Motor neuron (in vitro differentiated cells): ENCODE measurements at regions not wholly inside any gene's neighbourhood (a gene's known extent, or its start where the extent isn't known, plus 50 kb on each side); places are given as distances from the start of the nearest gene placed in this dataset.

Experiments
- ATAC-seq, 8 experiments: fragments of 200-7000 bp; cut with Tn5 transposase; replicated peaks in 6 of 8; 2 replicates each; pipeline ENCODE4 v1.8.0; 2021; ENCODE audit warnings: mild to moderate bottlenecking in 8 of 8, moderate library complexity in 8 of 8
- H3K27ac ChIP-seq, 2 donors: fragments of 250-450 bp; sonication (Bioruptor Pico); 2 replicates each; pipeline ENCODE4 v1.9.0; 2021; ENCODE audit warnings: antibody characterized with exemption in 2 of 2, mild to moderate bottlenecking in 2 of 2, moderate library complexity in 1 of 2
- H3K4me1 ChIP-seq, 2 donors: fragments of 250-450 bp; sonication (Bioruptor Pico); replicated peaks in 1 of 2; 2 replicates each; pipeline ENCODE4 v1.6.1; 2021; ENCODE audit warnings: antibody characterized with exemption in 2 of 2, mild to moderate bottlenecking in 2 of 2, moderate library complexity in 1 of 2
- H3K4me3 ChIP-seq, 5 donors: fragments of 250-450 bp; sonication (Bioruptor Pico); 2 replicates each; pipeline ENCODE4 v1.9.0; 2021; ENCODE audit warnings: antibody characterized with exemption in 5 of 5, mild to moderate bottlenecking in 5 of 5, moderate library complexity in 4 of 5
- WGBS, 10 experiments: fragments of 450-650 bp; shearing (Covaris generic); methylation state at CpG; one replicate each; pipeline ENCODE4 v1.0.0; 2022; 5-methylcytosine and 5-hydroxymethylcytosine counted together
- in situ Hi-C, 9 experiments: fragments of 400-800 bp; cut with MboI; loops; one replicate each; pipeline ENCODE4 v1.15.0; 2021; ENCODE audit warnings: low sequenced_read_pairs in 9 of 9, low pct_unique_long_range_greater_than_20kb in 2 of 9; ENCODE audit not compliant: unreplicated experiment in 9 of 9

DNA sequence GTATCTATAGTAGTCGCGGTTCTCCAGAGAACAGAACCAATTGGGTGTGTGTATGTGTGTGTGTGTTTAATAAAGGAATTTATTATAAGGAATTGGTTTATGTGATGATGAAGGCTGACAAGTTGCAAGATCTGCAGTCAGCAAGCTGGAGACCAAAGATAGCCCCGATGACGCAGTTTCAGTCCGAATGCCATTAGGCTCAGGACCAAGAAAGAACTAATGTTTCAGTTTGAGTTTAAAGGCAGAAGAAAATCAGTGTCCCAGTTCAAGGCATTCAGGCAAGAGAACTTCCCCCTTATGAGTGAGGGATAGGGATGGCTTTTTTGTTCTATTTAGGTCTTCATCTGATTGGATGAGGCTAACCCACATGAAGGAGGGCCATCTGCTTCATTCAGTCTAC is 221.6 kb downstream of the HNMT start:
- WGBS, 10 experiments, result 80 to 100% (median 94%) methylated on average over 1 to 5 of the region's 5 CpGs; no CpG with 5 or more reads in 1 of the 10 experiments
- peaks cover 12 to 13% of the 10 kb centered on the region in 2 donors for H3K4me1 ChIP-seq
- in situ Hi-C loops, result loop anchor here in 1 of 9 experiments (25.0 kb wide), 1 partner anchor 176 kb away; no protein-coding TSS in a partner anchor
- ATAC-seq, result no peak
- H3K27ac ChIP-seq, result no peak overlapping the region
- H3K4me3 ChIP-seq, result no peak overlapping the region

DNA sequence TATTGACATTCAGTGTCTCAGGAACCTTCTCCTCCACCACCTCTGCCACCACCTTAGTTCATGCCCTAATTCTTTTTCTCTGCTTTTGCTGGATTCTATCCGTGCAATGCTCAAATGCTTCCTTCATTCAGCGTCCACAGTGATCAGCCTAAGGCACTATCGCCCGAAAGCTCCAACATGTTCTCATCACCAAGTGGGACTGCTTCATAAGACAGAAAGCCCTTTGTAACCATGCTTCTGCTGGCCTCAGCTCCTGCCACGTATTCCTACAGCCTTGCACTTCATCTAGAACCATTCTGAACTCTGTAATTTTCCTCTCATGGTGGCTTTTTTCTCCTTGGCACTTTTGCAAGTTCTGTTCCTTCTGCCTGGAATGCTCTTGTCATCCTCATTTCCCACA is 222.9 kb downstream of the HNMT start:
- Histone ChIP-seq H3K27ac (no peak overlapping the region), H3K4me3 (no peak overlapping the region), H3K4me1 (peaks cover 10% of the 10 kb centered on the region in 2 donors)
- ATAC-seq, result no peak
- WGBS, 10 experiments, result 73 to 100% (median 99%) methylated on average over 1 to 5 of the region's 5 CpGs; no CpG with 5 or more reads in 2 of the 10 experiments
- in situ Hi-C loops, result loop anchor here in 1 of 9 experiments (25.0 kb wide), 1 partner anchor 175 kb away; no protein-coding TSS in a partner anchor

- Histone ChIP-seq H3K4me1 (no peaks in the 10 kb centered on the region), H3K4me3 (no peak overlapping the region), H3K27ac (no peak overlapping the region)
- in situ Hi-C loops, result loop anchor here in 1 of 9 experiments (25.0 kb wide), 1 partner anchor 171 kb away; no protein-coding TSS in a partner anchor
- 44 to 100% (median 86%) methylated on average over 1 to 2 of the region's 2 CpGs for WGBS, 10 experiments
- peak in 3 of 8 experiments; percentile 45 to 90 (median 89) for ATAC-seq
Measured at GRCh38 chr2:138190999-138191398, 226.7 kb downstream of the HNMT start.

- ATAC-seq, result no peak
- no peak overlapping the region for H3K4me3 ChIP-seq
- H3K27ac ChIP-seq, result no peak overlapping the region
- in situ Hi-C loops, result loop anchor here in 1 of 9 experiments (25.0 kb wide), 1 partner anchor 169 kb away; no protein-coding TSS in a partner anchor
- no peaks in the 10 kb centered on the region for H3K4me1 ChIP-seq
- WGBS, 10 experiments, result 43 to 100% (median 82%) methylated on average over 1 to 6 of the region's 8 CpGs
Measured at GRCh38 chr2:138193416-138194213, 229.3 kb downstream of the HNMT start.

DNA sequence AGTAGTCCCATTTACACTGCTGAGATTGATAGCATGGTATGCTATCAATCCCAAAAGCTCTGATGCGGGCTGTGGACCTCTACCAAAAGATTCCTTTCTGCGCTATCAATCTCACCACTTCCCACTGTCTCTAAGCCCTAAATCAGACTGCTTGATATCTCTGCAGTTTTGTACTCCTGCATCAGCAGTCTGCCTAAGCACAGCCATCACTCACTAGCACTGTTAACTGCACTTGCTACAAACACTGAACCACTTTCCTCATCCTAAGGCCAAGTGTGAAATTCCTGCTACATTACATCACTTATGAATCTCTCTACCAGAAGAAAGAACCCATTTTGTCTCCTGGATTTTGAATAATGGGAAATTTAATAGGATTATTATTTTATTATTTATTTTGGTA is 237.0 kb downstream of the HNMT start:
- Histone ChIP-seq H3K4me1 (peaks cover 0 to 3% of the 10 kb centered on the region in 2 donors), H3K4me3 (no peak overlapping the region), H3K27ac (no peak overlapping the region)
- ATAC-seq, result peak in 5 of 8 experiments; percentile 66 to 90 (median 84)
- in situ Hi-C loops, result no loop called here
- WGBS, 10 experiments, result 86 to 100% (median 93%) methylated on average over 1 to 2 of the region's 2 CpGs; no CpG with 5 or more reads in 1 of the 10 experiments

DNA sequence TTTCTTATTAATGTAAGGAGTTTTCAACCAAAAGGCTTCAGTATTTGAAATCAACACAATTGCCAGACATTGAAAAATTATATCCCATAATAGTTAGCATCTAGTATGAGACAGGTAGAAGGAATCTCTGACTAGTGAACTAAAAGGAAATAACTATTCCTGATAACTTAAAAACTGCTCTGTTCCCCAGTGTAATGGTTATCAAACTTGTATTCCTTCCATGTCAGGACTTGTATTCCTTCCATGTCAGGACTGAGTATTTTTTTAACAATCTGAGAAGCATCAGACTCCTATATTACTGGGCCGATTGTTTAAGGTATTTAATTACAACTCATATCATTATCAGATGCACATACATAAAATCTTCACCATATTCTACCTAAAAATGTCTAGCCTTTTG is 238.5 kb downstream of the HNMT start:
- H3K27ac ChIP-seq, result no peak overlapping the region
- H3K4me1 ChIP-seq, result peaks cover 0 to 3% of the 10 kb centered on the region in 2 donors
- ATAC-seq, result no peak
- 13 to 100% (median 80%) methylated on average over 1 of the region's 1 CpG; no CpG with 5 or more reads in 3 of the 10 experiments for WGBS, 10 experiments
- no peak overlapping the region for H3K4me3 ChIP-seq
- in situ Hi-C loops, result no loop called here

DNA sequence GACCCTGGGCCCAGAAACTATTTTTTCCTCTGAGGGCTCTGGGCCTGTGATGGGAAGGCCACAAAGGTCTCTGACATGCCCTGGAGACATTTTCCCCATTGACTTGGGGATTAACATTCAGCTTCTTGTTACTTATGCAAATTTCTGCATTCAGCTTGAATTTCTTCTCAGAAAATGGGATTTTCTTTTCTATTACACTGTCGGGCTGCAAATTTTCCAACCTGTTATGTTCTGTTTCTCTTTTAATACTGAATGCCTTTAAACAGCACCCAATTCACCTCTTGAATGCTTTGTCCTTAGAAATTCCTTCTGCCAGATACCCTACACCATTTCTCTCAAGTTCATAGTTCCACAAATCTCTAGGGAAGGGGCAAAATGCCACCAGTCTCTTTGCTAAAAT is 241.0 kb downstream of the HNMT start:
- 29 to 100% (median 94%) methylated on average over 1 of the region's 1 CpG for WGBS, 10 experiments
- Histone ChIP-seq H3K27ac (no peak overlapping the region), H3K4me1 (peaks cover 0 to 3% of the 10 kb centered on the region in 2 donors), H3K4me3 (no peak overlapping the region)
- ATAC-seq, result no peak
- in situ Hi-C loops, result no loop called here

- 0 to 100% (median 74%) methylated on average over 1 to 3 of the region's 3 CpGs; no CpG with 5 or more reads in 2 of the 10 experiments for WGBS, 10 experiments
- in situ Hi-C loops, result no loop called here
- ATAC-seq, result peak in 5 of 8 experiments; percentile 19 to 92 (median 75)
- no peaks in the 10 kb centered on the region for H3K4me1 ChIP-seq
- no peak overlapping the region for H3K4me3 ChIP-seq
- H3K27ac ChIP-seq, result no peak overlapping the region
Measured at GRCh38 chr2:138207074-138207930, 243.0 kb downstream of the HNMT start.

DNA sequence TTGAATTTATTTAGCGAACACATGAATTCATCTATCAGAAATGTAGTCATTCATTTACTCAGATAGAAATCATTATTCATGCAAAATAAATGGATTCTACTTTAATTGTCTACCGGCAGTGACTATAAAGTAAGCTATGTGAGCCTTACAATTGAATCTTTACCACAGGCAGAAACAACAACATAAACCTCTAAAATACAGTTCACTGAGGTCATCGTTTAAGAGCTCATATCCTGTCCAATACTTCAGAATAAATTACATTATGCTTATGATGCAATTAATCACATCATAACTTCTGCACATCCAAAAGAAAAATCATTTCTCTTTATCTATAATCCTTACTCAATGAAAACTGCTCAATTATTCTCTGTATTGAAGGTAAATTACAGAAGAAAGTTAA is 244.7 kb downstream of the HNMT start:
- H3K4me3 ChIP-seq, result no peak overlapping the region
- no peaks in the 10 kb centered on the region for H3K4me1 ChIP-seq
- 7 to 100% (median 88%) methylated on average over 1 to 3 of the region's 3 CpGs for WGBS, 10 experiments
- peak in 1 of 8 experiments; percentile 39 for ATAC-seq
- no peak overlapping the region for H3K27ac ChIP-seq
- in situ Hi-C loops, result no loop called here

DNA sequence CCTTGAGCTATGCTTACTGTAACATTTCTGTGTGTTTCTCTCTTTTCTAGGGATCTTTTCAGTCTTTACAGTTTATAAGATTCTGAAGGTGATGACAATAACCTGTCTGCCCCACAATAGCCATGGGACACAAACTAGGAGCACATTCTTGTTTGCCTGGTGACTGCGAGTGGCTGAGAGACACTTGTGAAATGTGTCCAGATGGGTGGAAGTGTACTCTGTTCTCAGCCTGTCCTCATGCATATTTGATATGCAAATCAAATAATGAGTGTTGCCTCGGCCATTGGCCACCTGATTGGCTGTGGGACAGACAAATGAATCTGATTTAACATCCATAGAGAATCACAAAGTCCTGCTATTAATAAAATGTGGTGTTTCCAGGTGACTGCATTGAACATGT is 246.2 kb downstream of the HNMT start:
- in situ Hi-C loops, result no loop called here
- ATAC-seq, result peak in 3 of 8 experiments; percentile 39 to 69 (median 61)
- Histone ChIP-seq H3K27ac (no peak overlapping the region), H3K4me1 (no peaks in the 10 kb centered on the region), H3K4me3 (no peak overlapping the region)
- WGBS, 10 experiments, result 58 to 93% (median 80%) methylated on average over 1 to 2 of the region's 2 CpGs; no CpG with 5 or more reads in 5 of the 10 experiments

GRCh38 chr2:138212434-138212833 is 248.2 kb downstream of the HNMT start:
- no peaks in the 10 kb centered on the region for H3K4me1 ChIP-seq
- no peak overlapping the region for H3K27ac ChIP-seq
- in situ Hi-C loops, result no loop called here
- H3K4me3 ChIP-seq, result no peak overlapping the region
- whole genome bisulfite sequencing, 10 experiments, result 50 to 95% (median 67%) methylated on average over 2 of the region's 2 CpGs; no CpG with 5 or more reads in 2 of the 10 experiments
- no peak for ATAC-seq

DNA sequence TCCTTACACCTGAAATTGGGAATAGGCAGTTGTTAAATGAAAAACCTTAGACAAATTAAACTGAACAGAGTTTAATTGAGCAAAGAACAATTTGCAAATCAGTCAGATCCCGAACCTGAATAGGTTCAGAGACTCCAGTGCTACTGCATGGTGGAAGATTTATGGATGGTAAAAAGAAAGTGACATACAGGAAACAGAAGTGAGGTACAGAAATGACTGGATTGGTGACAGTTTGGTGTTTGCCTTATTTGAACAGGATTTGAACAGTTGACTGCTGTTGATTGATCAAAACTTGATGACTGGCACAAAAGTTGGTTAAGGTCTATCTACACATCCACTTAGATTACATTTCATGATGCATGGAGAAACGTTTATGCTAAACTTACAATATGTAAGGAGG is 248.8 kb downstream of the HNMT start:
- no peak overlapping the region for H3K4me3 ChIP-seq
- in situ Hi-C loops, result no loop called here
- WGBS, 10 experiments, result 0 to 100% (median 79%) methylated on average over 1 to 2 of the region's 2 CpGs; no CpG with 5 or more reads in 1 of the 10 experiments
- no peak overlapping the region for H3K27ac ChIP-seq
- ATAC-seq, result no peak
- H3K4me1 ChIP-seq, result no peaks in the 10 kb centered on the region

DNA sequence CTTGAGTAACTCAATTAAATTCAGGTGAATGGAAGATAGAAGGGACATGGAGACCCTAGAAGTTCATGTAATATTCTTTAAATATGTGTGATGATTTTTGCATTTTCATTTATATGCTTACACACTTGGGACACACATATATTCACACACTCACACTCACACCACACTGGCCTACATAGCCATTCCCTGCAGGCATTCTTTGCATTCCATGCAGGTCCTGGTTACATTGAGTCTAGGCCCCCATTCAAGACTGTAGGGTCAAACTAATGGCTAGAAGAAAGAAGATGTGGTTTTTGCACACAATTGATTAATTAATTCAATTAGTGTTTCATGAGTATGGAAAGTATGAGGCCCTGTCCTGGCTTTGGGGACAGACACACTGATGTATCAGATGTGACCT is 249.4 kb downstream of the HNMT start:
- in situ Hi-C loops, result no loop called here
- Histone ChIP-seq H3K27ac (no peak overlapping the region), H3K4me3 (no peak overlapping the region), H3K4me1 (peaks cover 0 to 3% of the 10 kb centered on the region in 2 donors)
- no peak for ATAC-seq
